HG03575 (cell line): ENCODE measurements at regions not wholly inside any gene's neighbourhood (a gene's known extent, or its start where the extent isn't known, plus 50 kb on each side); places are given as distances from the start of the nearest gene placed in this dataset.
"Not testable (repeated sequence)": the region's sequence is repeated elsewhere in the genome, so short reads cannot be mapped to it uniquely, and the experiment has no call there.

Experiments used
- ATAC-seq: cut with Tn5 transposase; IDR thresholded peaks from one replicate; pipeline ENCODE4 v1.9.1; 2021; ENCODE audit not compliant: unreplicated experiment, insufficient number of reproducible peaks, low FRiP score; ENCODE audit errors: extremely low read depth

GRCh38 chr4:108427946-108428485 is 192.4 kb upstream of the RPL34 start:
- ATAC-seq: no peak

GRCh38 chr4:108426493-108426892 is 193.9 kb upstream of the RPL34 start:
- ATAC-seq: no peak

GRCh38 chr4:108425988-108426387 is 194.4 kb upstream of the RPL34 start:
- ATAC-seq: no peak

DNA sequence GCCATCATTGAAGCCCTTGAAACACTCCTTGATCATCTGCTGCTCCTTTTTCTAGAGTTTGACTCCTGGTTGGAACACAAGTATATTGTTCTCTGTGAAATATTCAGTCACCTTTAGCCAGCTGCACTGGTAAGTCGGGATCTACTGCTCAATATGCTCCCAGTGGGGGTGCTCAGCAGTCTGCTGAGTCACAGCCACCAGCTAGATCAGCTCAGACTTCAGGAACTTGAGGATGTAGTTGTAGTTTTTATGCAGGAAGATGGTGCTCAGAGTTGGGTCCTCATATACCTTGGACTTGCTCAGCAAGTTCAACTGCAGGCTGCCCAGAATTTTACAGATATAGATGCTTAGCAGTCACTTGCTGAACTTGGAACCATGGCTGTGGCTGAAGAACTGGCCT is 202.5 kb upstream of the RPL34 start:
- ATAC-seq: no peak

- ATAC-seq: no peak
Observed at GRCh38 chr4:108416831-108417230, 203.5 kb upstream of the RPL34 start.

- no peak for ATAC-seq
Observed at GRCh38 chr4:108415389-108415788, 205.0 kb upstream of the RPL34 start.

- ATAC-seq: no peak
Observed at GRCh38 chr4:108411836-108412235, 208.5 kb upstream of the RPL34 start.

DNA sequence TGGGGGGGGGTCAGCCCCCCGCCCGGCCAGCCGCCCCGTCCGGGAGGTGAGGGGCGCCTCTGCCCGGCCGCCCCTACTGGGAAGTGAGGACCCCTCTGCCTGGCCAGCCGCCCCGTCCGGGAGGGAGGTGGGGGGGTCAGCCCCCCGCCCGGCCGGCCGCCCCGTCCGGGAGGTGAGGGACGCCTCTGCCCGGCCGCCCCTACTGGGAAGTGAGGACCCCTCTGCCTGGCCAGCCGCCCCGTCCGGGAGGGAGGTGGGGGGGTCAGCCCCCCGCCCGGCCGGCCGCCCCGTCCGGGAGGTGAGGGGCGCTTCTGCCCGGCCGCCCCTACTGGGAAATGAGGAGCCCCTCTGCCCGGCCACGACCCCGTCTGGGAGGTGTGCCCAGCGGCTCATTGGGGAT is 210.7 kb upstream of the RPL34 start:
- ATAC-seq: not testable (repeated sequence)

DNA sequence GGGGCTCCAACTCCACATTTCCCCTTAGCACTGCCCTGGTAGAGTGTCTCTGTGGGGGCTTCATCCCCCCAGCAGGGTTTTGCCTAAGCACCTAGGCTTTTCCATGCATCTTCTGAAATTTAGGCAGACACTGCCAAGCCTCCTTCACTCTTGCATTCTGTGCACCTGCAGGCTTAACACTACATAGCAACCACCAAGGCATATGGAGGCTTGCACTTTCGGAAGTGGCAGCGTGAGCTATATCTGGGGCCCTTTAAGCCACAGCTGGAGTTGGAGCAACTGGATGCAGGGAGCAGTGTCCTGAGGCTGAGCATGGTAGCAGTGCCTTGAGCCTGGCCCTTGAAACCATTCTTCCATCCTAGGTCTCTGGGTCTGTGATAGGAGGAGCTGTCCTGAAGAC is 214.8 kb upstream of the RPL34 start:
- no peak for ATAC-seq

DNA sequence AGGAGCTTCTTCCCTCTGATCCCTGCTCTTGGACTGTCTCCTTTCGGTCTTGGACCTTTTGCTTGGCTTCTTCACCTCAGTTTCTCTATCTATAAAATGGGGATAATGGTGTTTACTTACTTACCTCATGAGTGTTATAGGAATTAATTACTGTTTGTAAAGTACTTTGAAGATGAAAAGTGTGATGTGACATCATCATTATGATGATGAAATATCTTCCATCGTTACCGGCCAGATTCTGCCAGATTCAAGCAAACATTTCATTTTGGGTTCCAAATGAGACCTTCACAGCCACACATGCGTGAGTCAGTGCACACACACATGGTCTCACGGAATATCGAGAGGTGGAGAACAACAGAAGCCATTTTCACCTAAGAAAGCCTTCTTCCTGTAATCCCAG is 220.1 kb upstream of the RPL34 start:
- no peak for ATAC-seq

- no peak for ATAC-seq
Observed at GRCh38 chr4:108399610-108400265, 220.6 kb upstream of the RPL34 start.

DNA sequence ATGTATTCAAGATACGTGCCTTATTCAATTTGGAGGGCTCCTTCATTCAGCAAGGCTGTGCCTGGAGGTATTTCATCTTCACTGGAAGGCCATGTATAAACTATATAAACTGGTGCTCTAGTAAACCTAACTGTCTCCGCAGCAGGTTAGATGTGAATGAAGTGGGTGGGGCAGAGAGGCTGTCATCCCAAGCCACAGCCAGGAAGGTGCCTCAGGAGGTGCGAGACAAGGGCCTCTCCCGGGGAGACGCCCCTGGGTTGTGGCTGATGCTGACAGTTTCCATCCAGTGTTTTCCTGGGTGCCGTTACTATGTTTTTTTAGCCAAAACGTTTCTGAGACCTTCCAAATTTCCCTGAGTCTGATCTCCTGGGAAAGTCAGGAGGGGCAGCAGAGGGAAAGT is 221.5 kb upstream of the RPL34 start:
- ATAC-seq: no peak

DNA sequence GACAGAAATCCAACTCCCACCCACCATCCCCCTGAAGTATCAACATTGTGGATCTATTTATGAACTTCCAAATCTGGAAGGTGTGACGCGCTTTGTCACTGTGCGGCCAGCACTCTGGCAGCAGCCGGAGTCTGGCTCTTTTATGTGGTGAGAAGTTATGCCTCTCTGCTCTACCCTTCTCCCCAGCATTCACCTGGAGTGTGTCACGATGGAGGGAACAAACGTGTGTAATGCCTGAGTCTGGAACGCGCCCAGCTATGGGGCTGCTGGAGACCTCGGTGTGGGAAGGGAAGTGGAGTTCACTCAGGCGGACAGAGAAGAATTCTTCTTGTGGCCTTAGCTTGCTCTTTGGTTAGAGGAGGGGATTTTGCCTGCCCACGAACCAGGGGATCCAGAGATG is 222.1 kb upstream of the RPL34 start:
- no peak for ATAC-seq

DNA sequence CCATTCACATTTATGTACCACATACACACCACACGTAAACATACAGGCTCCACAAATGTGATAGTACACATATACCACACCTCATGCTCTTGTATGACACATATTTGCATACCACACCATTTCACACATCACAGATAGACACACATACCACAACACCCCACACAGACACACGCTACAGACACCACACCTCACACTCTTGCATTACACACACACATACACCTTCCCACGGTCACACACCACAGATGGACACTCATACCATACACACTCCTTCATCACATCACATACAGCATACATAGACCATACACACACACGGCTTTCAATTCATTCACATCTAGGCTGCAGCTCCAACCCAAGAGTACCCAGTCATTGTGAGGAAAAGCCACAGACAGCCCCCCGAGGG is 222.5 kb upstream of the RPL34 start:
- ATAC-seq: no peak

- no peak for ATAC-seq
Observed at GRCh38 chr4:108396900-108397497, 223.4 kb upstream of the RPL34 start.

- ATAC-seq: no peak
Observed at GRCh38 chr4:108395786-108396185, 224.6 kb upstream of the RPL34 start.

- no peak for ATAC-seq
Observed at GRCh38 chr4:108393890-108394472, 225.2 kb upstream of the LEF1 start.

- no peak for ATAC-seq
Observed at GRCh38 chr4:108391701-108392455, 223.1 kb upstream of the LEF1 start.

DNA sequence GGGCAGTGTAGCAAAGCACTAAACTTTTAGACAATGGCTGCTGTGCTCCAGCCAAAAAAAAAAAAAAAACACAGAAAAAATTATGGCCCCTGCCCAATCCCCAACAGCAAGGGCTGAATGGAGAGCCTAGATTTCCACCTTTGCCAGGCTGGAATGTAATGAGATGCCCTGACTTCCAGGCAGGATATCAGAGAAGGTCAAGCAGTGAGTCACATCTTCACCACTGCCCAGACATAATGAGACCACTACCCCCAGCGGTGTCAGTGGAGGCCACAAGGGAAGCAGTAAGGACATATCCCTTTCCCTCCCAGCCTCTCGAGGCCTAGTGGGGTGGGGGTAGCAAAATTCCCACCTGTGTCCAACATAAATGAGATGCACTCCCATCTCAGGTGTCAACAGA is 216.3 kb upstream of the LEF1 start:
- no peak for ATAC-seq

- no peak for ATAC-seq
Observed at GRCh38 chr4:108384544-108384943, 215.8 kb upstream of the LEF1 start.
